Activated T-cell treated with anti-CD3 and anti-CD28 coated beads for 1 hour (primary cell): ENCODE measurements at regions not wholly inside any gene's neighbourhood (a gene's known extent, or its start where the extent isn't known, plus 50 kb on each side); places are given as distances from the start of the nearest gene placed in this dataset.

ENCODE experiments used
- DNase-seq: peaks from one replicate; pipeline ENCODE4 v3.0.0-alpha.2; 2020; ENCODE audit warnings: low read depth

DNA sequence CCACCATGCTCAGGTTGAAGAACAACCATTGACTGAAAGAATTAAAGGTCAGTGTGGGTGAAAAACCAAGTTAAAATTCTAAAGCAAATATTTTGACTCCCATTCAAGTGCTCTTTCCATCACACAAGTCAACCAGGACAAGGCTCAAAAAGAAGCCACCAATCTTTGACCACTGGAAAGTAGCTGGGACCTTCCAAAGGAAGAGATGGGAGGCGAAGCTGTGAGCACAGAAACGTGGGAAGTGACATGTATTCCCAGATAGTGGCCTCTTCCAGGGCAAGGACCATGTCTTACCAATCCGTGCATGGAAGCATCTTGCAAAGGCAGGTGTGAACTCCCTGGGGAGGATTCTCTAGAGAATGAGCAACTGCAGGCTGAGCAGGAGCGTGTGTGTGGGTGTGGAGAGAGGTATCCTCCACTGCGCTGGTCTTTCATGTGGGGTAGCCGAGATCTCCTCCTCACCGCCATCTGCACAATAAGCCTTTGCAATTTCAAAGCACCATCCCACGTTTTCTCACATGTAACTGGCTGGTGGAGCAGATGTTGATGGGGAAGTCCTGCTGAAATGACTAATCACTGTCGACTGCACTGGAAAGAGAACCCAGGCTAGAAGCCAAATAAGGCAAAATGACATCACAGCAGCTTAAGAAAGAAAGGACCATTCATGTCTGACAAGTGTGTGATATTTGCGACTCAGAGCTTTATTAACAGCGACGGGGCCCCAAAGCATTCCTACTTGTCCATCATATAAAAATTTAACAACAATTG lies 189.4 kb upstream of the RREB1 start:
- no peak for DNase-seq

DNA sequence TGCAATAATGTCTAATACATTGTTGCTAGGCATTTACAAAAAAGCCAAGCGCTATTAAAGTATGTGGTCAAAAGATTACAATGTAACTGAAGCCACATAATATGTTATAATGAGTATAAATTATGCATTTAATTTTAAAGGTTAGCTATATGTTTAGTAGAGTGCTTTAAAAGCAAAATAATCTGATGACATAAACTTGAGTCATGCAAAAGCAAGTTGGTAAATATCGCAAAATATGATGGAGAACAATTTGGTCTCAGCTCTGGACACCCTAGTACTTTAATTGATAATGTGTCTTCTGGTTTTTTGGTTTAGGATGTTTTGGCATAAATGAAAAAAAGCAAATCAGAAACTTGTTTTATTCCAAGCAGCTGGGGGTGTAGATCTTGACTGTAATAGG lies 188.6 kb upstream of the RREB1 start:
- DNase-seq, result no peak

DNA sequence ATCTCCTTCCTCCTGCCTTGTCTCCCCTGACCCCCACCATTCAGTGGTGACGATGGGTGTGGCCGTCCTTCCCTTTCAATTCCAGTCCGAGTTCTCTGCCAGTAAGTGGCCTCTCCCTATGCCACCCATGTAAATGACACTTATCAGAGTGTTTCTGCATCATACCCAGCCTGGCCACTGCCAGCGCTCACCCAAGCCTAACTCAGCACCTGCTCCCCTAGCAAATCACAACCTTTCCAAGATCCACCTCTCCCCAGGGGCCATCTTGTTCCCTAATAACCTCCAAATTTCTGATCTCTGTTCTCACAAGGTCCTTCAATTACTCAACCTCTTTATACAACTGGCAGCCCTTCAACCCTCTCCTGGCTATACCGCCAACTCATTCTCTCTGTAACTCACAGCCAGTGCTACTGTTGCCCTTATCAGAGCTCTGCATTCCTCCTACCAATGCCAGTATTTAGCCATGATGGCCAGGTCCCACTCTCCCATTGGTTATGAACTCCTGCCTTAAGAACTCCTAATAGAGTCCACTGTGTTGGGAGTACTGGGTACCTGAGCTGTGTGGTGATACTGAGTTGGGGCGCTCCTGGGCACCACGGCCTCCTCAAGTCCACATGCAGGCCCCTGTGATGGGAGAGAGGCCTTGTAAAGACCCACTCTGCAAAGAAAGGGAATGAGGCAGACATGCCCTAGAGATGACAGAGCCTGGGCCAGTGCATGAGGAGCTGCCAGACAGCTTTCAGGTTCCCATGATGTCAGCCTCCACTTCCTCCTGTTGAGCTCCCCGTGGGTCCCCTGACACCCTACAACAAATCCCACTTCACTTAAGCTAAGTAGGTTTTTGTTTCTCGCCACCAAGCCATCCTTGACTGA lies 187.4 kb upstream of the RREB1 start:
- no peak for DNase-seq

DNA sequence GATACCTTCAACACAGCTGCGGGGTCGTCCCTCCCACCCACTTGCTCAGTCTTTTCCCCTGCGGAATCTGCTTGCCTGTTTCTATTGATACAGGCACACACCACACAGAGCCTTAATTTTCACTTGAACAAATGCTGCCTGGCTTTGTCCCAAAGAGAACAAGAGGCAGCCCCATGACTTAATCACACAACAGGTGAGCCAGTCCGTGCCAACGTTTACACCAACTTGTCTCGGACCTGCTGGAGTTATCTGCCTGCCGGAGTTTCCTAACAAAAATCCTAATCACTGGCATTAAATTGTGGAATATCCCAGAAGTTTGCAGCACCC lies 186.8 kb upstream of the RREB1 start:
- no peak for DNase-seq

DNA sequence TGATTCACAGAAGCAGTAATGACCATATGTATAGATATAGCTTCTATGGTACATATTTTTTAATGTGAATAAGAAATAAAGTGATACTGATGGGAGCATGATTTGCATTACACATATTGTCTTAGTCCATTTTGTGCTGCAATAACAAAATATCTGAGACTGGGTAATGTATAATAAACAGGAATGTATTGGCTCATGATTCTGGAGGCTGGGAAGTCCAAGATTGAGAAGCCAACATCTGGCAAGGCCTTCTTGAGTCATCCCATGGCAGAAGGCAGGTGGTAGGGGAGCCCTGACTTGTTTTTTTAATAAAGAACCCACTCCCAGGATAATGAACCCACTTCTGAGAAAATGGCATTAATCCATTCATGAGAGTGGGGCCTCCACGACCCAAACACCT lies 185.6 kb upstream of the RREB1 start:
- DNase-seq, result no peak

DNA sequence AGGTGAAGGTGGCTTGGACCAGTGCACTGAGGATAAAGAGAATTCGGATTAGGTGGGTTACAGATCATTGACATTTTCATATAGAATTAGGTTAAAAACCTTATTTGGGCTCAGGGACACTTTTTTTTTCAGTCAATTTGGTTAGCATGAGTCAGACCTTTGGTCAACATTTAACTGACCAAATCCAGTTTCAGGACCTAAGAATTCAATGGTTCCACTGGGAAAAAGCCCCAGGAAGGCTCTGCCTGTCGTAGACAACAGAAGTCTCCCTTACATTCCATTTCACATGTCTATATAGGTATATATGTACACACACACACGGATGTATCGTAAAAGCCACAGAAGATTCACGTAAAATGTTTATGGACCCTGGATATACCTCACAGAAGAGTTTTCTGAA lies 184.2 kb upstream of the RREB1 start:
- no peak for DNase-seq

DNA sequence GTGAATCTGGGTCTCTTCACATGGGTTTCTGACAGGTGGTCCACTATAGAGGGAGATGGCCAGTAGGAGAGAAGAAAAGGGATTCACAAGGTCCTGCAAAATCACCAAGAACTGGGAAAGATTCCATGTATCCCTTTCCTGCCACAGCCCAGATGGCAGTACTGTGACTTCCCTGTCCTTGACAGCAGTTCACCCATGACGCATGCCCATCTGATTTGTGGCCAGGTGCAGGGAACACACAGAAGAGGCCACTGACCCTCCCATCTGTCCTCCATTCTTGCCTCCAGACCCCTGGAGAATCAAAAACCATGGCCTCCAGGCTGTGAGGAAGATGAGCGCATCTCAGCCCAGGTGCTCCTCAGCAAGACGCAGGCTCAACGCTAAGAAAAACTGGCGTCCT lies 183.1 kb upstream of the RREB1 start:
- no peak for DNase-seq

DNA sequence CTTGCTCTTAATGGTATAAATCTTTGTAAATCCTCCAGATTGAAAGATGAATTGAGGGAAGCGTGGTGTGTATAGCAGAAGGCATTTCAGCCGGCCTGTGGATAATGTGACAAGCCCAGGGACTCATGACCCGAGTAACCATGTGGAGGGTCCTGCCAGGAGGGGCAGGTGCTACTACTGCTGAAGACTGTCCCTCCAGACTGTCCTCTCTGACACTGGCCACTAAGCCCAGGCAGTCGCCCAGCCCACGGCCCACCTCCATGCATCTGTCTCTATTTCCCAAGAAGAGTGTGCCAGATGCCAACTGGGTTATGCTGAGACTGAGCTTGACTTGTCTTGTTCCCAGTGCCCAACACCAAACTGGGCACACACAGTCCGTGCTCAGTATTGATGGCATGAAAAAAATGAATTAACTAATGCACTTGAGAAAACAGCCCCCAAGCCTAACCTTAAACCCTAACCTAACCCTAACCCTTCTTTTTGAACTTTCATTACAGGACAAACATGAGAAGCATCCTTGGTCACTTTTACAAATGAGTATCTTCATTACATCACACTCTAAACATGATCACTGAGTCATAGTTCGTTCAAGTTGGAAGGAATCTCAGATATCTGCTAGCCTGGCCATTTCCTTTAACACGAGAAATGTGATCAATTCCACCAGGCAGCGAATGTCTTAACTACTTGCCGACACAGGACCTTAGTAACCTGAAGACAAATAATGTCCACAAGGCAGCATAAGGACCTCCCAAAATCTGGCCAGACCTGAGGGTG lies 182.2 kb upstream of the RREB1 start:
- DNase-seq, result no peak

DNA sequence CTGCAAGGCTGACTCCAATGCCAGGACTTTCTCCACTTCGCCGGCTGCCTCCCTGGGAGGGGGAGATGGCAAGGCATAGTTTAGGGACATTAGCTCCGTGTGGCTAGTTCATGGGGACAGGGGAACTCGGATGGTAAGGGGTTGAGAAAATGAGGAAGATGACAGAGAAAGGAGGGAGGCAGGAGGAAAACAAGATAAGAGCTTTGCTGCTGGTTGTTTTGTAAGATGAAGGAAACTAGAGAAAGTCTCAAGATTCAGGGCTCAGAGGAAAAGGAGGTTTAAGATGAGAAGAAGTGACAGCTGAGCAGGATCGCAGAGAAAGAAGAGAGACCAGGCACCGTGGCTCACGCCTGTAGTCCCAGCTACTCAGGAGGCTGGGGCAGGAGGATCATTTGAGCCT lies 180.9 kb upstream of the RREB1 start:
- DNase-seq, result no peak

DNA sequence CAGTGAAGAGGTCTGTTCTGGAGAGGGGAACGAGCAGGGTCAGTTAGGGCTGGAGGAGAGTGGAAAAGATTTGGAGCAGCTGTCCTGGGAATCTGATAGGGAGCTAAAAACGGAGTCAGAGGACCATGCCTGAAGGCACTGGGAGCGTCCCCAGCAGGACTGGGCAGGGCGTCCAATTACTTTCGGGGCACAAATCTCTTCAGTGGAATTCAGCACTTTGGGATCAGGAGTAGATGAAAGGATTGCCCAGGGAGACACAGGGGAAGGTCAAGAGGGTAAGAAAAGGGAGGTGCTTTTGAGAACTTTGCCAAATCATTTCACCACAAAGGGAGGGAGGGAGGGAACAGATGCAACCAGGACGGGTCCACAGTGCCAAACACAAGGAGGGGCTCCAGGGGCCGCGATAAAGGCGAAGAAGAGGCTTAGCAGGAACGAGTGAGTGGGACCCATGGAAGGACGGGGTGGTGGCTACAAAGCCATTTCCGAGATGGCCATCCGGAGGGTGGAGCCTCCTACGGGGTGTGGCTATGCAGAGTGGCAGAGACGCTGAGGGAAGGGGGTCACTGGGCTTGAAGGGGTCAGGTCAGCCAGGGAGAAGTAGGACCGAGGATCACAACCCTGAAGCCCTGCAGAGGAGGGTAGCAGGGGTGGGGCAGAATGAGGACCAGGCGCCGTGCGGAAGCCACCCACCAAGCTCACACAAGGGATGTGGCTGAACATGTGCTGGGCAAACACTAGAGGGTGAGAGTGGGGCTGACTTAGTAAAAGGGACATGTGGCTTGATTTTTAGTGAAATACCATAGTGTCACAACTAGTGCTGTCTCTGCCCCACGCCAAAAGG lies 180.0 kb upstream of the RREB1 start:
- no peak for DNase-seq

DNA sequence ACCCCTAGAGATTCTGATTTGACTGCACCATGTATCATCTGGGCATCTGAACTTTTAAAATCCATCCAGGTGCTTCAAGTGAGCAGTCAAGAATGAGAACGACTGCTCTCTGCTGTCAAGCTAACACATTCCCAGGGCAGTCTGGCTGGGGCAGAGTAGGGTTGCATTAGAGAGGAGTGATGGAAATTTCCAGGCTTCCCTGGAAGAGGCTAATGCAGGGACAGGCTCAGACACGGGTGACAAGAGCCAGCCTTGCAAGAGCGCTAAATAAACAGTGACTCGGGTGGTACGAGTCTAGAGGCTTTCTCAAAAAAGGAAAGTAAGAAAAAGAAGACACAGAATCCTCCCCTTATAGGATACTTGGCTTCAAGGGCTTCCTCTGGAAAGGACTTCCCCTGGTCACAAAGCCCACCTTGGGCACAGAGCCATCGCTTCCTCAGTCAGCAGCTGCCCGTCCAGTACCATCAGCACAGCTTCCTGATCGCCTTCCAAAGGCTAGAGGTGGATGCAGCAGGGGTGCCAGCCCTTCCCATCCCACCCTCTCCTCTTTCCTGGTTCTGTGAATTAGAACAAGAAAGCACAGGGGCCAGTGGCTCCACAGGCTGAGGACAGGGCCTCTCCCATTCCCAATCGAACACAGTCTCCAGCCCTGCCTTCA lies 177.4 kb upstream of the RREB1 start:
- DNase-seq, result no peak

DNA sequence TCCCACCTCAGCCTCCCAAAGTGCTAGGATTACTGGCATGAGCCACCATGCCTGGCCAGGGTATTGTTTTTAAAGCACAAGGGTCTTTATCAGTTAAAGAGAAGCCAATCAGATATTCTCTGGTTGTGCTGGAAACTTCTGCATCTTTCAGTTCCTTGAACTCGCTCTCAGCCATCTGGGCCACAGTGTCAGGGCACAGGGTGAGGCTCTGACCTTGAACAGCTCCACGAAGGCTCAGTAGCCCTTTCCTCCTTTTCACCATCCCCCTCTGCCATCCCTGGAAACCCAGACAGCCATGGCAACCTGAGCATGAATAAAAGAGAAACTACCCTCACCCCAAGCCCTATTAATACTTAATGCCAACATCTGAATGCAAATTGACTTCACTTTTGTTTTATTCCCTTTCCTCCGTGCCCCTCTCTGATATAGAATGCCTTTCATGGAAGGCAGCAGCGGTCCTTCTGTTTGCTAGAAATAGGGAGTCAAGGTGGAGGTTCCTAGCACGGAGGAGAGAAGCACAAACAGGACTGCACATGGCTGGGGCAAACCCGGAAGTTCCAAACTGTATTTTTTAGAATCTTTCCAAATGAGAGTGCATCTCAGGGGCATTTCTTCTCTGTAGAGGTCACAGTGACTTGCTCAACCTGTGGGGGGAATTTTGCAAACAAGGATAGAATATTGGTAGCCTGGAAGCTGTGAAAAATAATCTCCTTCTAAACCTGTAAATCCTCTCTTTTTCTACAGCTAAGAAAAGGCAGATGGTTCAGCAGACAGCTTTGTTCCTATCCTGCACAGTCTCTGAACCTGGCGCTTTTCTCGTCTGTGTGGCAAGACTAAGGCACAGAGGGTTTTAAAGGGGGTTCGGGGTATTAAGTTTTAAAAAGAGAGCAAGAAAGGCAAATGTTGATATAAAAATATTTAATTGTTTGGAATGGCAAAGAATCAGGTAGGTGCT lies 176.4 kb upstream of the RREB1 start:
- DNase-seq, result no peak

DNA sequence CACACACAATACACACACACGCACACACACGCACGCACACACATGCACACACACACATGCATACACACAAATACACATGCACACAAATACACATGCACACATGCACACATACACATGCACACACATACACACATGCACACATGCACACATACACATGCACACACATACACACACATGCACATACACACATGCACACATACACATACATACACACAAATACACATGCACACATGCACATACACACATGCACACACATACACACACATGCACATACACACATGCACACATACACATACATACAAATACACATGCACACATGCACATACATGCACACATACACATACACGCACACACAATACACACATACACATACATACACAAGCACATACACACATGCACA lies 175.4 kb upstream of the RREB1 start:
- no peak for DNase-seq

DNA sequence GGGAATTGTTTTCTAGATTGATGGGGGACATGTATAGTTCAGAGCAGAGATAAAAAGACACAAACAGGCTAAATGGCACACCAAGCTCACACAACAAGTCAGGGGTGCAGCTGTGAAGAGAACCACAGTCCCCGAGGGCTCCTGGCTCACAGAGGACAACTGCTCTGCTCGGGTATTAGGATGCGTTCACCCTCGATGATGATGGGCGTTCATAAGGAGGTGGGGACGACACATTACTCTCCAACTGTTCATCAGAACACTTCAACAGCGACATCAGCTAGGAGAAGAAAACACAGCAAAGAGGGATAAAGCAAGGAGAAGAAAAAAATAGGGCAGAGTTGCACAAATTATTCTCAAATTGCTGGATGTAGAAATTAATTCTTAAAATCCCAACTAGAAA lies 174.8 kb upstream of the RREB1 start:
- no peak for DNase-seq

DNA sequence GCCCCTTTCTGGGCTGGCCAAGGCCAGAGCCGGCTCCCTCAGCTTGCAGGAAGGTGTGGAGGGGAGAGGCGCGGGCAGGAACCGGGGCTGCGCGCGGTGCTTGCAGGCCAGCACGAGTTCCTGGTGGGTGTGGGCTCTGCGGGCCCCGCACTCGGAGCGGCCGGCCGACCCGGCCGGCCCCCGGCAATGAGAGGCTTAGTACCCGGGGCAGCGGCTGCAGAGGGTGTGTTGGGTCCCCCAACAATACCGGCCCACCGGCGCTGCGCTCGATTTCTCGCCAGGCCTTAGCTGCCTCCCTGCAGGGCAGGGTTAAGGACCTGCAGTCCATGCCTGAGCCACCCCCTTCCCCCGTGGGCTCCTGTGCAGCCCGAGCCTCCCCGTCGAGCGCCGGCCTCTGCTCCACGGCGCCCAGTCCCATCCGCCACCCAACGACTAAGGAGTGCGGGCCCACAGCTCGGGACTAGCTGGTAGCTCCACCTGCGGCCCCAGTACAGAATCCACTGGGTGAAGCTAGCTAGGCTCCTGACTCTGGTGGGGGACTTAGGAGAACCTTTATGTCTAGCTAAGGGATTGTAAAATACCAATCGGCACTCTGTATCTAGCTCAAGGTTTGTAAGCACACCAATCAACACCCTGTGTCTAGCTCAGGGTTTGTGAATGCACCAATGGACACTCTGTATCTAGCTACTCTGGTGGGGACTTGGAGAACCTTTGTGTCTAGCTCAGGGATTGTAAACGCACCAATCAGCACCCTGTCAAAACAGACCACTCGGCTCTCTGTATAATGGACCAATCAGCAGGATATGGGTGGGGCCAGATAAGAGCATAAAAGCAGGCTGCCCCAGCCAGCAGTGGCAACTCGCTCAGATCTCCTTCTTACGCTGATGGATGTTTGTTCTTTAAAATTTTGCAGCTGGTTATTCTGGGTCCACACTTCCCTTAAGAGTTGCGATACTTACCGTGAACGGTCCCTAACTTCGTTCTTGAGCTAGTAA lies 167.4 kb upstream of the RREB1 start:
- no peak for DNase-seq

DNA sequence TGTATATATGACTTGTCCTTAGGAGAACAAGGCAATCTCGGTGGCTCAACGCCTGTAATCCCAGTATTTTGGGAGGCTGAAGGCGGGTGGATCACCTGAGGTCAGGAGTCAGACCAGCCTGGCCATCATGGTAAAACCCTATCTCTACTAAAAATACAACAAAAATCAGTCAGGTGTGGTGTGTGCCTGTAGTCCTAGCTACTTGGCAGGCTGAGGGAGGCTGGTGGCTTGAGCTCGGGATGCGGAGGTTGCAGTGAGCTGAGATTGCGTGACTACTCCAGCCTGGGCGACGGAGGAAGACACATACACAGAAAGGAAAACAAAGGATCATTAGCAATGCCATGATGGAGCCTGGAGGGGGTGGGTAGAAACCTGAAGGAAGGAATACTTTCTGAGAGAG lies 166.6 kb upstream of the RREB1 start:
- DNase-seq, result no peak

DNA sequence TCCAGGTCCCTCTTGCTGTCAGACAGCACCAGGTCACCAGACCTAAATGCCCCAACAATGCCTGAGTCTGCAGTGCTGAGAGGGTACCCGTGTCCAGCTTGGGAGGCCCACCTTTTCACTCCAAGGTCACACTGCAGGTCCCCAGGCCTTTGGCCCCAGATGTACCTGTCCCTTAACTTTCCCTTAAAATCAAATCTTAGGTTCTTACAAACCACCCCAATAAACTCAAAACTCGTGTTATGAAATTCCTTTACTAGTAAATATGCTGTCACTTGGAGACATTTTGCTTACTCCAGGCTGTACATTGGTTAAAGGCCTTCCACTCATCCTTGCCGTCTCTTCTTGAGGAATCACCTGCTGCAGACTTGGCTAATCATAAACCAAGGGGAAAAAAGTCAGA lies 165.7 kb upstream of the RREB1 start:
- no peak for DNase-seq

DNA sequence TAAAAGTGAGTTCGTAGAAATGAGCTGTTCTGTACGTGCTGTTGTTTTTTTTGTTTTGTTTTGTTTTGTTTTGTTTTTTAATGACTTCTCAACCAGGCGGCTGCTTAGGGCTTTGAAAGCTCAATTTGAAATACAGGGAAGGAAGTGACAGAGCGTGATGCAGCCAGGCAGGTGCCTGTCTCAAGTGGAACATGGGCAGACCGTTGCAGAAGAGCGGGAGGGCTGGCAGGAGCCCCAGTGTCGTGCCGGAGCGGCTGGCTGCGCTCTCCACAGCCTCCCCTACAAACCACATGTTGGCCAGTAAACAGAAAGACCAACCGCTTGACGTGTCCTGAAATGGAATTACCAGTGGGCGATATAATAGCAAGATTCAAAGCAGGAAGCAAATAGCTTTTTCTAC lies 164.9 kb upstream of the RREB1 start:
- no peak for DNase-seq

DNA sequence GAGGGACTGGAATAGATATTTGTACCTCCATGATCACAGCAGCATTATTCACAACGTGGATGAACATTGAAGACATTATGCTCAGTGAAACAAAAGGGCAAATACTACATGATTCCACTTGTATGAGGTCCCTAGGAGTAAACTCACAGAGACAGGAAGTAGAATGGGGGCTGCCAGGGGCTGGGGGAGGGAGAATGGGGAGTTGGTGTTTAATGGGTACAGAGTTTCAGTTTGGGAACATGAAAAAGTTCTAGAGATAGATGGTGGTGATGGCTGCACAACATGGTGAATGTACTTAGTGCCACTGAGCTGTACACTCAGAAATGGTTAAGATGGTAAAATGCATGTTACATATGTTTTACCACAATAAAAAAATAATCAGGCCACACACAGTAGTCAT lies 164.3 kb upstream of the RREB1 start:
- no peak for DNase-seq
